Activated T-helper 1 cell treated with Interleukin-2 at 50 U/mL for 16 hours (primary cell): ENCODE measurements at regions not wholly inside any gene's neighbourhood (a gene's known extent, or its start where the extent isn't known, plus 50 kb on each side); places are given as distances from the start of the nearest gene placed in this dataset.
"Not testable (repeated sequence)": the region's sequence is repeated elsewhere in the genome, so short reads cannot be mapped to it uniquely, and the experiment has no call there.

Experiments
- DNase-seq: peaks from one replicate; pipeline ENCODE4 v3.0.0-alpha.2; 2020; ENCODE audit warnings: low read depth

GRCh38 chr14:34172550-34173368, 221.9 kb upstream of the EGLN3 start:
- DNase-seq = no peak

- DNase-seq = no peak
Measured at GRCh38 chr14:34172173-34172451, 221.2 kb upstream of the EGLN3 start.

- DNase-seq = no peak
Measured at GRCh38 chr14:34171431-34172172, 220.7 kb upstream of the EGLN3 start.

- no peak for DNase-seq
Measured at GRCh38 chr14:34170882-34171281, 220.0 kb upstream of the EGLN3 start.

GRCh38 chr14:34169561-34169960, 218.7 kb upstream of the EGLN3 start:
- DNase-seq = no peak

- DNase-seq = no peak
Measured at GRCh38 chr14:34168656-34169055, 217.8 kb upstream of the EGLN3 start.

- DNase-seq = no peak
Measured at GRCh38 chr14:34165847-34166350, 215.0 kb upstream of the EGLN3 start.

GRCh38 chr14:34164162-34164864, 213.4 kb upstream of the EGLN3 start:
- DNase-seq = no peak

- DNase-seq = no peak
Measured at GRCh38 chr14:34161351-34162082, 210.6 kb upstream of the EGLN3 start.

- no peak for DNase-seq
Measured at GRCh38 chr14:34160619-34161018, 209.7 kb upstream of the EGLN3 start.

GRCh38 chr14:34157651-34158050, 206.8 kb upstream of the EGLN3 start:
- no peak for DNase-seq

GRCh38 chr14:34147461-34147860, 196.6 kb upstream of the EGLN3 start:
- DNase-seq = no peak

- not testable (repeated sequence) for DNase-seq
Measured at GRCh38 chr14:34140127-34140526, 189.3 kb upstream of the EGLN3 start.

GRCh38 chr14:34139160-34140121, 188.6 kb upstream of the EGLN3 start:
- DNase-seq = not testable (repeated sequence)

- no peak for DNase-seq
Measured at GRCh38 chr14:34138175-34138574, 187.3 kb upstream of the EGLN3 start.

GRCh38 chr14:34137001-34137745, 186.3 kb upstream of the EGLN3 start:
- no peak for DNase-seq

- DNase-seq = no peak
Measured at GRCh38 chr14:34135492-34135891, 184.6 kb upstream of the EGLN3 start.

- DNase-seq = no peak
Measured at GRCh38 chr14:34134484-34134883, 183.6 kb upstream of the EGLN3 start.

- DNase-seq = no peak
Measured at GRCh38 chr14:34129927-34130552, 179.2 kb upstream of the EGLN3 start.

GRCh38 chr14:34128665-34129064, 177.8 kb upstream of the EGLN3 start:
- DNase-seq = no peak
